Choroid plexus epithelial cell (primary cell): ENCODE measurements at regions not wholly inside any gene's neighbourhood (a gene's known extent, or its start where the extent isn't known, plus 50 kb on each side); places are given as distances from the start of the nearest gene placed in this dataset.

ENCODE experiments used
- DNase-seq: peaks from one replicate; pipeline ENCODE4 v3.0.0-alpha.2; 2010; ENCODE audit warnings: low read depth
- H3K4me3 ChIP-seq: 2 replicates; pipeline ENCODE4 v1.5.1; 2011; ENCODE audit warnings: low read depth, mild to moderate bottlenecking, control low read depth, low read length, moderate library complexity
- TF ChIP-seq, protein P1 (sequence below): conservative IDR thresholded peaks from 2 replicates; pipeline ENCODE4 v1.5.1; 2011; ENCODE audit warnings: low read depth, mild to moderate bottlenecking, control low read depth, inconsistent platforms, low read length, moderate library complexity

DNA sequence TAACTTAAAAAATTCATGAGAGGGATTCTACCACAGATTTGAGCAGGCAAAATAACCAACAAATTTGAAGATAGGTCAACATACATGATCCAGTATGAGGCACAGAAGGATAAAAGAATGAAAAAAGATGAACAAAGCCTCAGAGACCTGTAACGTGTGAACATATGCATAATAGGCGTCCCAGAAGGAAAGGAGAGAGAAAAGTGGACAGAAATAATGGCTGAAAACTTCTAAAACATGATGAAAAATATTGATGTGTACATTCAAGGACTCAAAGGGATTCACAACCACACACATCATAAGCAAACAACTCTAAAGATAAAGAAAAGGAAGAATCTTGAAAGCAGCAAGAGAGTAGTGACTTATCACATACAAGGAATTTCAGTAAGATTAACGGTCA is 100.1 kb upstream of the PARD3B start:
- TF ChIP-seq, protein P1, sequence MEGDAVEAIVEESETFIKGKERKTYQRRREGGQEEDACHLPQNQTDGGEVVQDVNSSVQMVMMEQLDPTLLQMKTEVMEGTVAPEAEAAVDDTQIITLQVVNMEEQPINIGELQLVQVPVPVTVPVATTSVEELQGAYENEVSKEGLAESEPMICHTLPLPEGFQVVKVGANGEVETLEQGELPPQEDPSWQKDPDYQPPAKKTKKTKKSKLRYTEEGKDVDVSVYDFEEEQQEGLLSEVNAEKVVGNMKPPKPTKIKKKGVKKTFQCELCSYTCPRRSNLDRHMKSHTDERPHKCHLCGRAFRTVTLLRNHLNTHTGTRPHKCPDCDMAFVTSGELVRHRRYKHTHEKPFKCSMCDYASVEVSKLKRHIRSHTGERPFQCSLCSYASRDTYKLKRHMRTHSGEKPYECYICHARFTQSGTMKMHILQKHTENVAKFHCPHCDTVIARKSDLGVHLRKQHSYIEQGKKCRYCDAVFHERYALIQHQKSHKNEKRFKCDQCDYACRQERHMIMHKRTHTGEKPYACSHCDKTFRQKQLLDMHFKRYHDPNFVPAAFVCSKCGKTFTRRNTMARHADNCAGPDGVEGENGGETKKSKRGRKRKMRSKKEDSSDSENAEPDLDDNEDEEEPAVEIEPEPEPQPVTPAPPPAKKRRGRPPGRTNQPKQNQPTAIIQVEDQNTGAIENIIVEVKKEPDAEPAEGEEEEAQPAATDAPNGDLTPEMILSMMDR = no peak
- no peak for DNase-seq

DNA sequence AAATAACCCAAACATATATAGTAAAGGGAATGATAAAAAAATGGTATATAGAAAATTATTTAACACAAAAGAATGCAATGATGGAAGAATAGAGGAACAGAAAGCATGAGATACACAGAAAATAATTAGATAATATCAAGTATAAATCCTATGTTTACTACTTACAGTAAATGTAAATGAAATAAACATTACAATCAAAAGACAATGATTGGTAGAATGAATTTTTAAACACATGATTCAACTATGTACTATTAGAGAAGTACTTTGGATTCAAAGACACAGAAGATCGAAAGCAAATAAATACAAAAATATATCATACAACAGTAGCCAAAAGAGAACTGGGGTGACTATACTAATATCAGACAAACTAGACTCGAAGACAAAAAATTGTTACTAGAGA is 97.6 kb upstream of the PARD3B start:
- TF ChIP-seq, protein P1 = no peak
- no peak overlapping the region for H3K4me3 ChIP-seq
- DNase-seq = no peak

More for the DNA sequence above, 100.1 kb upstream of the PARD3B start:
- no peak overlapping the region for H3K4me3 ChIP-seq

DNA sequence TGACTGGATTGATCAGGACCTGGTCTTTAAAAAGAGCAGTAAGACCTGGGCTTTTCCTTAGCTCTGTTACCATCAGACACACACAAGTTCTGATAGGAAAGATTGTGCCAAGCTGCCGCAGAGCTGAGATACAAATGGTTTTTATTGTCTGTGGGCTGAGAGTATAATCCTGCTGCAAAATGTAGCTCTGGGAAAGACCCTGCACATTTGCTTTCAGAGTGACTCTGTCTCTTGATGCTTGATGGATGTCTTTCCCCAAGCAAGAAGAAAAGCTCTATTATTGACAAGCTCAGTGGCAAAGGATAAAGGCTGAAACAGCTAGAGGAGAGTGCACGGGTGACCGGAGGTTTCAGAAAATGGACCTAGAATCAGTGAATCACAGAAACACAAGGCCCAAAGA is 95.3 kb upstream of the PARD3B start:
- TF ChIP-seq, protein P1 = no peak
- no peak overlapping the region for H3K4me3 ChIP-seq
- no peak for DNase-seq

DNA sequence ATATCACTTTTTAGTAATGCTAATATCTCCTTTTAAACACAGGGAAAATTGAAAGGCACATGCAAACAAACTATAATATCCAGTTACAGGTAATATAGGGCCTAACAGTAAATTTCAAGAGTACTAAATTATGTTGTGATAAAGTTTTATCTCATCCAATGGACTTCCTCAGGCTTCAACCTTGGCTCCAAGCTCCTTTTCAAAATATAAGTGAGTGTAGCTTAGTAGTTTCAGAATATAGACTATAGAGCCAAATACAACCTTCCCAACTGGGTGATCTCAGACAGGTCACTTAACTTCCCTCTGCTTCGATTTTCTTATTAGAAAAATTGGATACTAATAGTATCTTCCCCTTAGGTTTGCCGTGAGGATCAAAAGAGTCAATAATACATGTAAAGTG is 93.5 kb upstream of the PARD3B start:
- TF ChIP-seq, protein P1 = no peak
- DNase-seq = no peak
- H3K4me3 ChIP-seq = no peak overlapping the region

DNA sequence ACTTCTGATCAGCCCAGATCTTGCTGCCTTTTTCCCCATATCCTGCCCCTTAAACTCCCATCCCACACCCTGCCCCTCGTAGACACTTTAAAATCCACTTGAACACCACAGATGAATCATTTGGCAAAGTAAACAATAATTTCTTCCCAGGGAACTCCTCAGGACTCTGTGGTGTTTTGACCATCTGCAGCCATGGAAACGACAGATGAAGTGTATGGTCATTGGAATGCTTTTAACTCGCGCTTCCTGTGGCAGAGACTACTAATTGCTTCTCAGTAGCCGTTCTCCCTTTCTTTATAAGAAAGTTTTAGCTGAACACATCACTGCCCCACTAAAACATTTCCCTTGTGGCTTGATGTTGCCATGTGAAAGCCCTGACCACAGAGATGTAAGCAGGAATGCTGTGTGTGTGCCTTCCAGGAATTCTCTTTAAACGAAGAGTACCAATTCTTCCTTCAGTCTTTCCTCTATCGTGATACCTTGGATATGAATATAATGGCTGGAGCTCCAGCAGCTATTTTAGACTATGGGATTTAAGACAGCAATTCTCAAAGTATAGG is 92.7 kb upstream of the PARD3B start:
- peak; percentile 96 for DNase-seq
- TF ChIP-seq, protein P1 = peak; percentile 7
- H3K4me3 ChIP-seq = no peak overlapping the region

DNA sequence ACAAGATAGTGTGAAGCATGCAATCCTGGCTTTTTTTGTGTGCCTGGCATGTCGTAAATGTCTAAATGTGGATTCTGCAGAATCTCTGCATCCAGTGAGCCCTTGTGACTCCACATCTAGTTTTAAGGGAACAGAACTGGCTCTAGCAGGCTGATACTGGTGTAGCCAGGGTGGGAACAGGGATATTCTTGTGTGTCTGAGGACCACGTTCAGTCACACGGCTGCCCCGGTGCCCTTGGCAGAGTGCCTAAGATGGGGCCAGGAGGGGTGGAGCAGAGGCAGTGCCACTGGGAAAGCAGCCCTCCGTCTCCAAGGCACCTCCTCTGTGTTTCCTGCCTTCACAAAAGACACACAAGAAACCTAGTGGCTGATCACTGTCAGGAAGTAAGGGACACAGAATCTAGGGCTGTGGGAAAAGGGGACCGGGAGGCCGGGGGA is 91.5 kb upstream of the PARD3B start:
- TF ChIP-seq, protein P1 = no peak
- no peak overlapping the region for H3K4me3 ChIP-seq
- DNase-seq = peak; percentile 10

DNA sequence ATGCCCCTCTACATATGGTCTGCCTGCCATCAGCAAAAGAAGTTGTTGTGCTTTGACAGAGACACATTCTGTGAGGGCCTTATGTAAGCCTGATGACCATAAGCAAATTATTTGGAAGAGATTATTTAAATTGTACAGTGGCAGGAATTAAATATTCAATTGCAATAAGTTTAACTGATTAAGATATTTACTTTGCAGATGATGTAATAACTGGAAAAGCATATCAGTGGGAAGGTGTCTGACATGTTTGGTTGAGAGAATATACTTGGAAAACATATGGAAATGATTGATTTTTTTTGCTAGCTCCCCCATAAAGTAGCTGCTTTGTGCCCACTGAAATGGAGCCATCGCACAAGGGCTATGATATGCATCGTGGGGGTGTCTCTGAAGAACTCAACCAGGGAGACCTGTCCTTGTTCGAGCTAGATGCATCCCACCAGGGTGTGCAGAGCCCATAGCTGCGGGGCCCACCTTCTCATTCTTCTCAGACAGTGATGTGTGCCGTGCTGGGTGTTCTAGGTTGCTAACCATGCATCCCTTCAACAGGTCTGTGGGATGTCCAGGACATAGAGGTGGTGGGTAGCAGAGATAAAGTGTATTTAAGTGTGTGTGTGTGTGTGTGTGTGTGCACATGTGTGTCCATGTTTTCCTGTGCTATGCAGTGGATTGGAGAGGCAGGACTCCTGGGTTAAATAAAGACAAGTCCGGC is 90.4 kb upstream of the PARD3B start:
- TF ChIP-seq, protein P1 = no peak
- no peak for DNase-seq
- H3K4me3 ChIP-seq = no peak overlapping the region
